ENCODE measurements at regions not wholly inside any gene's neighbourhood (a gene's known extent, or its start where the extent isn't known, plus 50 kb on each side); places are given as distances from the start of the nearest gene placed in this dataset.

DNA sequence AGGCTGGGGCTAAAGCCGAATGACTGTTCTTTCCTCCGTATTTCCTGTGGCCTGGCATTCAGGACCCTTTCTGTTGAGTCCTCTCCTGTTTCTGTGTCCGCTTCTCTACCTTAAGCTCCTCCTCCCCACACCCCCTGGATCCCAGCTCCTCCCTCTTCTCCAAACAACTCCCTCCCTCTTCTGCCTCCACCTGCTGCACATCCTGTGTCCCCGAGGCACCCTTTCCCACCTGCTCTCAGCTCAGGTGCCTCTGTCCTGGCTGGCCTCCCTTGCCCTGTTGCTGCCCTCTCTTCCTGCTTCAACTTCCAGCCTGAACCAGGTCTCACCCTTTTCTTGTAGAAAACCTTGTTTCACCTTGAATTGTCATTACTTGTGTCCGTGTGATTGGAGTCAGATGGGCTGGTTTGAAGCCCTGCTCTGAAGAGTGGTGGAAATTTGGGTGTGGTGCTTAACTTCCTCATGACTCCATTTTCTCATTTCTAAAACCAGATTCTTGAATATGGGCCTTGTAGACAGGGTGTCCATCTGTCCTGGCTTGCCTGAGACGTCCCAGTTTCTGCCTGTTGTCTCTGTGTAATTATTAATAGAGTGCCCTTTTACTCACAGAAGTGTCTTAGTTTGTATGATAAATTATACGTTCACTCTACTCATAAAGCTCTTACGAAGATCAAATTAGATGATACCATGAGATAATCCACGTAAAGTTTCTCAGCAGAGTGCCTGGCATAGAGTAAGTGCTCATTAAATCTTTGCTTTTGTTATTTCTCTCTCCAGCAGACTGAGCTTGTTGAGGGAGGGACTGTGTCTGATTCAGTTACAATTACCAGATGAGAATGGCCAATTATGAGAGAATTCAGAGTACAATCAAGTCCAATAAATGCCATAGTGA, 58.9 kb upstream of the TRABD2B start:
- intact Hi-C loops (cut with micrococcal nuclease), result no loop called here
- no peaks in the 10 kb centered on the region for H3K9me3 ChIP-seq (ENCODE audit: low read length)
- H3K27ac ChIP-seq (ENCODE audit: low read length), result no peak overlapping the region
- H3K4me3 ChIP-seq (ENCODE audit: low read length), result no peak overlapping the region
- no peak for DNase-seq
- H3K9ac ChIP-seq (ENCODE audit: low read length), result no peak overlapping the region
- ATAC-seq, result no peak
- no peaks in the 10 kb centered on the region for H3K36me3 ChIP-seq (ENCODE audit: low read depth, low read length)
- H3K4me2 ChIP-seq (ENCODE audit: low read length), result no peak overlapping the region
- no peaks in the 10 kb centered on the region for H4K20me1 ChIP-seq (ENCODE audit: low read length)
- no peaks in the 10 kb centered on the region for H3K27me3 ChIP-seq (ENCODE audit: low read length)
- H3K9me2 ChIP-seq (replicated peaks; ENCODE audit: low read length), result no peaks in the 10 kb centered on the region
- no peaks in the 10 kb centered on the region for H3K4me1 ChIP-seq (ENCODE audit: insufficient read depth, low read length)
- H3F3A ChIP-seq (ENCODE audit: low read length, unreplicated experiment), result no peaks in the 10 kb centered on the region
- ChIA-PET POLR2A (ENCODE audit: unreplicated experiment) (no interaction called here), CTCF (no interaction called here)
- BruUV-seq (replicated peaks), result no TSS peak
- TF ChIP-seq EZH2phosphoT487 (IDR thresholded peaks at IDR 0.05; ENCODE audit: borderline replicate concordance, low read length) (no peak), EZH2 (IDR thresholded peaks at IDR 0.05; ENCODE audit: low read length, unreplicated experiment) (no peak)
- TF ChIP-seq, protein P1, sequence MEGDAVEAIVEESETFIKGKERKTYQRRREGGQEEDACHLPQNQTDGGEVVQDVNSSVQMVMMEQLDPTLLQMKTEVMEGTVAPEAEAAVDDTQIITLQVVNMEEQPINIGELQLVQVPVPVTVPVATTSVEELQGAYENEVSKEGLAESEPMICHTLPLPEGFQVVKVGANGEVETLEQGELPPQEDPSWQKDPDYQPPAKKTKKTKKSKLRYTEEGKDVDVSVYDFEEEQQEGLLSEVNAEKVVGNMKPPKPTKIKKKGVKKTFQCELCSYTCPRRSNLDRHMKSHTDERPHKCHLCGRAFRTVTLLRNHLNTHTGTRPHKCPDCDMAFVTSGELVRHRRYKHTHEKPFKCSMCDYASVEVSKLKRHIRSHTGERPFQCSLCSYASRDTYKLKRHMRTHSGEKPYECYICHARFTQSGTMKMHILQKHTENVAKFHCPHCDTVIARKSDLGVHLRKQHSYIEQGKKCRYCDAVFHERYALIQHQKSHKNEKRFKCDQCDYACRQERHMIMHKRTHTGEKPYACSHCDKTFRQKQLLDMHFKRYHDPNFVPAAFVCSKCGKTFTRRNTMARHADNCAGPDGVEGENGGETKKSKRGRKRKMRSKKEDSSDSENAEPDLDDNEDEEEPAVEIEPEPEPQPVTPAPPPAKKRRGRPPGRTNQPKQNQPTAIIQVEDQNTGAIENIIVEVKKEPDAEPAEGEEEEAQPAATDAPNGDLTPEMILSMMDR (conservative IDR thresholded peaks at IDR 0.05; ENCODE audit: low read depth, low read length), result no peak
- H3K79me2 ChIP-seq (ENCODE audit: low read length), result no peaks in the 10 kb centered on the region
- no peak overlapping the region for H2AFZ ChIP-seq (ENCODE audit: low read length)

DNA sequence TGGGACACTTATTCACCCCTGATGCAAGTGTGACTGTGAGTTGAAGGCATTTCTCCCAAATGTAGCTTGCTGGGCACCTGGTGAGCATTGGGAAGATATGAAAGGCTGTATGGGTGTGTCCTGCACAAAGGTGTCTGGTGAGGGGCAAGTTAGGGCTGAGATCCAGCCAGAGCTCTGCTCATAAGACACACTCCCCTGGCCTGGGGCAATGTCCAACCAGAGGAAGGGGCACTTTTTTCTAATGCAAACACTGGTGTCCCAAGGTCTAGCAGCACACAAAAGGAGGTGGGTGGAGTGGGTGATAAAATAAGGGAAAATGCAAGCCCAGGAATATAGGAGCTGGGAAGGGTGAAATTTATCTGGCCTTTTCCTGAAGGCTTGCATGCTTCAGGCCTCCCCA, 57.0 kb upstream of the TRABD2B start:
- POLR2A ChIA-PET (ENCODE audit: unreplicated experiment), result no interaction called here
- Histone ChIP-seq H3K27me3 (ENCODE audit: low read length) (no peaks in the 10 kb centered on the region), H3K4me2 (ENCODE audit: low read length) (no peak overlapping the region), H3K79me2 (ENCODE audit: low read length) (no peaks in the 10 kb centered on the region), H3K27ac (ENCODE audit: low read length) (no peak overlapping the region), H3K9me2 (replicated peaks; ENCODE audit: low read length) (no peaks in the 10 kb centered on the region), H3F3A (ENCODE audit: low read length, unreplicated experiment) (no peaks in the 10 kb centered on the region), H3K4me1 (ENCODE audit: insufficient read depth, low read length) (no peaks in the 10 kb centered on the region), H3K4me3 (ENCODE audit: low read length) (no peak overlapping the region), H3K9ac (ENCODE audit: low read length) (no peak overlapping the region), H4K20me1 (ENCODE audit: low read length) (no peaks in the 10 kb centered on the region), H3K36me3 (ENCODE audit: low read depth, low read length) (no peaks in the 10 kb centered on the region), H2AFZ (ENCODE audit: low read length) (no peak overlapping the region), H3K9me3 (ENCODE audit: low read length) (no peaks in the 10 kb centered on the region)
- ATAC-seq, result no peak
- DNase-seq, result no peak
- no peak for TF ChIP-seq EZH2phosphoT487 (IDR thresholded peaks at IDR 0.05; ENCODE audit: borderline replicate concordance, low read length)
- TF ChIP-seq, protein P1 (conservative IDR thresholded peaks at IDR 0.05; ENCODE audit: low read depth, low read length), result no peak
- TF ChIP-seq EZH2 (IDR thresholded peaks at IDR 0.05; ENCODE audit: low read length, unreplicated experiment), result no peak
- intact Hi-C loops (cut with micrococcal nuclease), result no loop called here
- CTCF ChIA-PET, result no interaction called here
- no TSS peak for BruUV-seq (replicated peaks)

DNA sequence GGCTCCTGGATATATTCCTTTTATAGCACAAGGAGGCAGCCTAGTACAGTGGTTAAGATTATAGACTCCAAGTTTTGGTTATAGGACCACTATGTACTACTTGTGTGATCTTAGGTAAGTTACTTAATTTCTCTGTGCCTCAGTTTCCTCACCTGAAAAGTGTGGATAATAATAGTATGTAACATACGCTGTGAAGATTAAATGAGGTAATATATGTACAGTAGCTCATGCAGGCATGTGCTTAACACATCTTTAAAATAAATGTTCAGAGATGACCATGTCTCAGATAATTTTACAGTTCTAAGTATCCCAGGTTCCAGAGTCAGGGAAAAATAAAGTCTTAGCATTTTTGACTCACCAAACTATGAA, 55.7 kb upstream of the TRABD2B start:
- no peak overlapping the region for H3K27ac ChIP-seq (ENCODE audit: low read length)
- no TSS peak for BruUV-seq (replicated peaks)
- CTCF ChIA-PET, result no interaction called here
- no peak overlapping the region for H3K4me2 ChIP-seq (ENCODE audit: low read length)
- H2AFZ ChIP-seq (ENCODE audit: low read length), result no peak overlapping the region
- intact Hi-C loops (cut with micrococcal nuclease), result no loop called here
- H3K4me1 ChIP-seq (ENCODE audit: insufficient read depth, low read length), result no peaks in the 10 kb centered on the region
- no peaks in the 10 kb centered on the region for H3F3A ChIP-seq (ENCODE audit: low read length, unreplicated experiment)
- H3K79me2 ChIP-seq (ENCODE audit: low read length), result no peaks in the 10 kb centered on the region
- no peak overlapping the region for H3K4me3 ChIP-seq (ENCODE audit: low read length)
- no peaks in the 10 kb centered on the region for H3K9me2 ChIP-seq (replicated peaks; ENCODE audit: low read length)
- DNase-seq (no peak), ATAC-seq (no peak)
- H4K20me1 ChIP-seq (ENCODE audit: low read length), result no peaks in the 10 kb centered on the region
- H3K9ac ChIP-seq (ENCODE audit: low read length), result no peak overlapping the region
- POLR2A ChIA-PET (ENCODE audit: unreplicated experiment), result no interaction called here
- TF ChIP-seq, protein P1 (conservative IDR thresholded peaks at IDR 0.05; ENCODE audit: low read depth, low read length), result no peak
- TF ChIP-seq EZH2 (IDR thresholded peaks at IDR 0.05; ENCODE audit: low read length, unreplicated experiment), result no peak
- TF ChIP-seq EZH2phosphoT487 (IDR thresholded peaks at IDR 0.05; ENCODE audit: borderline replicate concordance, low read length), result no peak
- H3K27me3 ChIP-seq (ENCODE audit: low read length), result no peaks in the 10 kb centered on the region
- no peaks in the 10 kb centered on the region for H3K36me3 ChIP-seq (ENCODE audit: low read depth, low read length)
- H3K9me3 ChIP-seq (ENCODE audit: low read length), result no peaks in the 10 kb centered on the region
